ENCODE measurements at regions not wholly inside any gene's neighbourhood (a gene's known extent, or its start where the extent isn't known, plus 50 kb on each side); places are given as distances from the start of the nearest gene placed in this dataset.

- TF ChIP-seq CTCF (IDR thresholded peaks at IDR 0.05) (no peak), EZH2 (IDR thresholded peaks at IDR 0.05; ENCODE audit: borderline replicate concordance, insufficient read depth, low read depth, low read length, poor library complexity, severe bottlenecking) (no peak)
Measured at GRCh38 chr5:38662090-38662489, 105.6 kb upstream of the LIFR start.
